HG03342 (cell line): ENCODE measurements at regions not wholly inside any gene's neighbourhood (a gene's known extent, or its start where the extent isn't known, plus 50 kb on each side); places are given as distances from the start of the nearest gene placed in this dataset.

Source experiments
- ATAC-seq: cut with Tn5 transposase; IDR thresholded peaks from one replicate; pipeline ENCODE4 v1.9.1; 2021; ENCODE audit warnings: mild to moderate bottlenecking, moderate library complexity; ENCODE audit not compliant: unreplicated experiment

DNA sequence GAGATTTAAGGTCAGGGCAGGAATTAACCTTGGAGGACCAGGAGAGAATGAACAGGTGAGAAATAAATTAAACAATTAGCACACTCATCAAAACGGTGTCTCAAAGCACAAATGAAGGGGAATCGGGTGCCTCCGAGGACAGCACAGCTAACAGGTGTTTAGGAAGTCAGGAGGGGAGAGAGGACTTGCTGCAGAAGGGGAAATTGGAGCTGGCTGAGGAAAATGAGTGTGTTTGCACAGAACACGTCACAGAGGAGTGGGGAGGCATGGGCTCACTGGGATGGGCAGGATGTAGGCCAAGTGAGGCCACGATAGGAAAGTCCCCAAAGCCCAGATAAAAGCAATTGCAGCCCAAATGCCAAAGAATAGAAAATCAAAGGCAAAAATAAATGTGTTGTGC, 121.7 kb downstream of the ZNF664 start:
- ATAC-seq: no peak

GRCh38 chr12:124096109-124096508, 123.1 kb downstream of the ZNF664 start:
- no peak for ATAC-seq

DNA sequence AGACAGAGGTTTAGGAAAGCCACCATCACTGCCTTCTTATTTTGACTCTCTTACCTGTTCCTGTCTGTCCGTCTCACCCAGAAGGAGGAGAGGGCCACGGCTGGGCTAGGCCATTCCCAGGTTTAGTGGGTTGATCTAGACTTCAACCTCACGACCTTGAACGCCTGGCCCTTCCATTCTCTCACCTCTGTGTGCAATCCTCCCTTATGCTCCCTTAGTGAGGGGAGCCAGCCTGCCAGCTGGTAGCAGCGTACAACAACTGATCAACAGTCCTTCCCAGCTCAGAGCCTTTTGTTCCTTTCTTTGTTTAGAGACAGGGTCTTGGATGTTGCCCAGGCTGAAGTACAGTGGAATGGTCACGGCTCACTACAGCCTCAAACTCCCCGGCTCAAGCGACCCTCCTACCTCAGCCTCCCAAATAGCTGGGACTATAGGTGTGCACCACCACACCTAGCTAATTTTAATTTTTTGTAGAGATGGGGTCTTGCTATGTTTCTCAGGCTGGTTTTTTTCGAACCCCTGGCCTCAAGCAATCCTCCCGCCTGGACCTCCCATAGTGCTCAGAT, 123.9 kb downstream of the ZNF664 start:
- ATAC-seq: no peak

GRCh38 chr12:124097701-124098100, 124.7 kb downstream of the ZNF664 start:
- ATAC-seq: no peak

DNA sequence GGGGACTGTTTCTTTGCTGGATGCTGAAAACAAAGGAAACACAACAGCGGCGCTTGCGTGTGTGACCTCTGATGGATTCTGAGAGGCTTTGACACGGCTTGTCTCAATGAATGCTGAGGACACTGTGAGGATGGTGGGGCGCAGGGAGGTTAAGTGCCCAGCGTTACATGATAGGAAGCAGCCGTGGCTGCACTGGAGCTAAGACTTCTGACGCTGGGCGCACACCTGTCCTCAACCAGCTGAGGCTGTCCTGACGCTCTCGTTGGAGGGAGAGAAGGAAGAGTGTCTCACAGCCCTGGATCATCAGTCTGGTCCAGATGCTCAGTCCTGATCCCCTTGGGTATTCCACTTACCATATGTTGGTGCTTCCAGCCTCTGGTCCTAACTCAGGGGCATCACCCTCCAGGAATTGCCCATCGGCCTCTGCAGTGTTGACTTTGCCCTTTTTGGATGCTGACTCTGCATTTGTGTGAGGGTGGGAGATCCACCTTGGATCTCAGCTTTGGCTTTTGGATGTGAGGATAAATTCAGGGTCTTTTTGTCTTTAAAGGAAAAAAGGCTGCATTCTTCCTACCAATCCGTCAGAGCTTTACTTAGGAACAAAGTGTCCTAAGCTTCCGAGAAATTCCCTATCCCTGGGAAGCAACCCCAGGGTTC, 125.2 kb downstream of the ZNF664 start:
- no peak for ATAC-seq

- ATAC-seq: no peak
Measured at GRCh38 chr12:124098887-124099286, 125.9 kb downstream of the ZNF664 start.

DNA sequence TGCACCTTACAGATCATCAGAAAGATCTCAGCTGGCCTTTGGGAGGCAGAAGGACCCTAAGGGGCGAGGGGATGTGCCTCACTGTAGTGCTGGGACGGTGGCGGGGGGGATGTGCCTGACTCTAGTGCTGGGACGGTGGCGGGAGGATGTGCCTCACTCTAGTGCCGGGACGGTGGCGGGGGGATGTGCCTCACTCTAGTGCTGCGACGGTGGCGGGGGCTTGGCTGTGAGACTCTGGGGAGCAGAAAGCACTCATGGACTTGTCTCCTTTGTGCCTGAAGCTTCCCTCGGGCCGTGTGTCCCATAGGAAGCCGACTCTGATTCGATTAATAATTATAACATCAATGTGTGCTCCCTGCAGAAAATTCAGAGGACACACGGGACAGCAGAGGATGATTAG, 126.6 kb downstream of the ZNF664 start:
- ATAC-seq: no peak

DNA sequence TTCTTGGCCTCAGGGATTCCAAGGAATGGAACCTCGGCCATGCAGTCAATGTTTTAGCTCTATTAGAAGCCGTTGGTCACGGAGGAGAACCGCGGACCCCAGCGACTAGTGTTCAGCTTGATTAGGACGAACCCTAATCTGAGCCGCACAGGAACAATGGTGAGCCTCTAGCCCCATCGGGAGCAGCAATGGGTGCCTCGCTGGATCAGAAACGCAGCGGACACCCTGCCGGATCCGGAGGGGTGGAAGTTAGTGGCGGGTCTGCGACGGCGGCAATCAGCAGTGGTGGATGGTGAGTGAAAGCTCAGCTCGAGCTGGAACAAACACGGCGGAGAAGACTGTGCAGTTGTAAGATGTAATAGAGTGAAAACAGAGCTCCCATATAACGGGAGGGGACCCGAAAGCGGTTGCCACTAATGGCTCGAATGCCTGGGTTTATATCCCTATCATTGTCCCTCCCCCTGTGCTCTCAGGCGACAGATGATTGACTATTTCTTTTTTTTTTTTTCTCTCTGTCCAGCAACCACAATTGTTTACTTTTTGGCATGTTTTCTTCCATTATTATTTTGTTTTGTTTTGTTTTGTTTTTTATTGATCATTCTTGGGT, 127.7 kb downstream of the ZNF664 start:
- no peak for ATAC-seq

GRCh38 chr12:124105546-124105945, 132.5 kb downstream of the ZNF664 start:
- no peak for ATAC-seq

DNA sequence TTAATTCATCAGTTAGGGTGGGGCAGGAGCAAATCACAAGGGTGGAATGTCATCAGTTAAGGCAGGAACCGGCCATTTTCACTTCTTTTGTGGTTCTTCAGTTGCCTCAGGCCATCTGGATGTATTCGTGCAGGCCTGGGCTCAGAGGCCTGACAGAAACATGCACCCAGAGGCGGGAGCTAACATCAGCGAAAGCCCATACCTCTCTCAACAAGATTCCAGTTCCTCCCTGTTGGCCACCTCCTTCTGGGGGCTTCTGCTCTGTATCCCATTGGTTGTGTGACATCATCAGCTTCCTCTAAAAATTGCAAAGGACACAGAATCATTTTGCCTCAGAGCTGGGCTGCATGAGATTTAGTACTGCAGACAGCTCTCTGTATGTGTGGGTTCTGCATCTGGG, 134.3 kb downstream of the ZNF664 start:
- ATAC-seq: no peak

- no peak for ATAC-seq
Measured at GRCh38 chr12:124109760-124110159, 136.7 kb downstream of the ZNF664 start.

DNA sequence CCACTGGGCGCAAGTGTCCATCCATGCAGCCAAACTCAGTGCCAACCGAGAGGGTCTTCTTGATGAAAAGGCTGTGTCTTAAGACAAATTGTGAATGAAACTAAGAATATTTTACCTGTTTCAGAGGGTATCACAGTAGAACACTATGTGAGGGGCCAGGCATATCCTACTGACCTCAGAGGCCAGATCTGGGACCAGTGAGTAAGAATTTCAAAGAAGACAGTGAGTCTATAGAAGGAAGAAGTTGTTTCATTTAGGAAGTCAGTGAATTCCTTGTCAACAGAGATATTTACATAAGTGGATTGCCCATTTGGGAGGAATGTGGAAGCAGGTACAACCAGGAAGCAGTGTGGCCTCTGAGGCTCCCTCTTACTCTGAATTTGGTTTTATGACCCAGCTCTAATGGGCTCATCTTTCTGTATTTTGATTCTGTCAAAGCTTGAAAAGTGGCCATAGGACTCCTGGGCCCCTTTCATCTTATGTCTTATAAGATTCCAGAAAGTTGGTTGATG, 137.4 kb downstream of the ZNF664 start:
- ATAC-seq: no peak

- ATAC-seq: no peak
Measured at GRCh38 chr12:124111006-124111405, 138.0 kb downstream of the ZNF664 start.

GRCh38 chr12:124114316-124114715, 141.3 kb downstream of the ZNF664 start:
- no peak for ATAC-seq

DNA sequence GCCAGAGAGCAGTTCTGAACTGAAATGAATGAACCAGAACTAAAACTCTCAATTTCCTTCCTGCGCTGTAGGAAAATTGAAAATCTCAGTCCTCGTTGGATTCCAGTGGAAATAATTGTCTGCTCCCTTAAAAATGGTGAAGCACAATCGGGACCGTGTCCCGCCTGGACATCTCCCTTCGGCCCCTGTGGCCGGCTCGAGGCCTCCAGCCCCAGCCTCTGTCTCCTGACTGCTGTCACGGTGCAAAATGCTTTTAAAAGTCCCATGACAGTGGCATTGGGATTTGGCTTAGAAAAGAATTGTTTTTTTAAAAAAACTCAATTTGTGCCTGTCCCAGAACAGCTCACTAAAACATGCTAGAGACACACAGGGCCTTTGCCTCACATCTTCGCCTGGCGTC, 142.5 kb downstream of the ZNF664 start:
- no peak for ATAC-seq

DNA sequence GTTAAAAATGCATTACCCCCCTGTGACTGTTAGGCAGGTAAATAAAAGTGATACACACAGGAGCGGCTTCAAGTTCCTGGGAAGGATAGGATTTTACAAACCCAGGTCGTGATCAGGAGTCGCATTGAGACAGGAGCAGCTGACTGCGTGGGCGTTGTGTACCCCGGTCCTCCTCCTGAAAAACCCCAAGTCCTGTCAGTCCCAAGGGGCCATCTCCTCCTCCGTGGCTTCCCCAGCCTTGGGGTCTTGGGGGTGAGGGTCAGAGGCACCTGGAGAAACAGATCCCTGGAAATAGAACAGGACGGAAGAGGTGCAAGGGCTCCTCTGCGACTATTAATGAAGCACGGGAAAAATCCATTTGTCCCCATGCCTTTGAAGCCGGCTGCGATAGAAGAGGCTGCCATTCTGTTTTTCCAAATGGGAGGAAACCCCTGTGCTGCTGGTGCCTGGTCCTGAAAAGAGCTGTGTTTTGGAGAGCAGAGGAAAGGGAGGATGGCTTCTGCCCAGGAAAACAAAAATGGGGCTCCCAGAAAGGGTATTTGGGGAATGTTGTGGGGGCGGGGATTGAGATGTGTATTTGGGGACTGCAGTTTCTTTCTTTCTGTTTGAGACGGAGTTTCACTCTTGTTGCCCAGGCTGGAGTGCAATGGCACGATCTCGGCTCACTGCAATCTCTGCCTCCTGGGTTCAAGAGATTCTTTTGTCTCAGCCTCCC, 143.1 kb downstream of the ZNF664 start:
- no peak for ATAC-seq

GRCh38 chr12:124120739-124121138, 147.7 kb downstream of the ZNF664 start:
- ATAC-seq: no peak

- ATAC-seq: no peak
Measured at GRCh38 chr12:124122722-124123121, 149.7 kb downstream of the ZNF664 start.

- ATAC-seq: no peak
Measured at GRCh38 chr12:124123296-124124000, 150.4 kb downstream of the ZNF664 start.

GRCh38 chr12:124125203-124125871, 152.3 kb downstream of the ZNF664 start:
- peak; percentile 79 for ATAC-seq
